Mesodermal cell (in vitro differentiated cells): ENCODE measurements at regions not wholly inside any gene's neighbourhood (a gene's known extent, or its start where the extent isn't known, plus 50 kb on each side); places are given as distances from the start of the nearest gene placed in this dataset.
A peak's percentile ranks its signal among the peaks of the same experiment; 100 is the strongest.
"Not testable (repeated sequence)": the region's sequence is repeated elsewhere in the genome, so short reads cannot be mapped to it uniquely, and the experiment has no call there.

ENCODE experiments used
- H3K27ac ChIP-seq: 2 replicates; pipeline ENCODE4 v1.7.0; 2013; ENCODE audit warnings: mild to moderate bottlenecking, low read depth, low read length, moderate library complexity; ENCODE audit not compliant: severe bottlenecking
- H3K36me3 ChIP-seq: 2 replicates; pipeline ENCODE4 v1.7.1; 2013; ENCODE audit warnings: mild to moderate bottlenecking, low read length, moderate library complexity; ENCODE audit not compliant: control insufficient read depth, insufficient read depth
- H3K4me1 ChIP-seq: one replicate; pipeline ENCODE4 v1.7.1; 2013; ENCODE audit warnings: mild to moderate bottlenecking, low read length; ENCODE audit not compliant: insufficient read depth, control insufficient read depth, poor library complexity, severe bottlenecking
- H3K4me3 ChIP-seq: 2 replicates; pipeline ENCODE4 v1.7.0; 2013; ENCODE audit warnings: low read length, control low read depth, mild to moderate bottlenecking; ENCODE audit not compliant: insufficient read depth, poor library complexity, severe bottlenecking; ENCODE audit errors: extremely low read depth
- H3K9me3 ChIP-seq: 2 replicates; pipeline ENCODE4 v1.7.1; 2013; ENCODE audit warnings: mild to moderate bottlenecking, low read length, moderate library complexity; ENCODE audit not compliant: control insufficient read depth
- WGBS, 2 experiments: methylation state at CpG; one replicate each; pipeline ENCODE4 v1.1.5; 2013; ENCODE audit warnings: missing lambda C conversion rate in 2 of 2; ENCODE audit not compliant: insufficient coverage in 2 of 2; 5-methylcytosine and 5-hydroxymethylcytosine counted together

GRCh38 chr10:101280511-101280910 lies 51.2 kb upstream of the LBX1 start:
- Histone ChIP-seq H3K4me1 (peaks cover 4% of the 10 kb centered on the region), H3K4me3 (no peak overlapping the region), H3K27ac (no peak overlapping the region), H3K9me3 (no peaks in the 10 kb centered on the region), H3K36me3 (no peaks in the 10 kb centered on the region)
- WGBS, 2 experiments, result no CpG with 5 or more reads among the region's 2 CpGs

GRCh38 chr10:101280921-101281320 lies 51.7 kb upstream of the LBX1 start:
- H3K27ac ChIP-seq, H3K4me3 ChIP-seq, H3K4me1 ChIP-seq, H3K36me3 ChIP-seq, H3K9me3 ChIP-seq: not testable (repeated sequence)
- WGBS, 2 experiments, result 60 to 92% methylated on average over 1 to 2 of the region's 3 CpGs

- Histone ChIP-seq H3K36me3 (no peaks in the 10 kb centered on the region), H3K27ac (no peak overlapping the region), H3K4me1 (peaks cover 4% of the 10 kb centered on the region)
These were observed 53.7 kb upstream of the LBX1 start for GRCh38 chr10:101282947-101283346.

GRCh38 chr10:101283762-101284100 lies 54.5 kb upstream of the LBX1 start:
- H3K4me3 ChIP-seq, result no peak overlapping the region
- WGBS, 2 experiments, result 0% methylated on average over 1 to 3 of the region's 3 CpGs
- H3K4me1 ChIP-seq, result peaks cover 4% of the 10 kb centered on the region

More at GRCh38 chr10:101282947-101283346, 53.7 kb upstream of the LBX1 start:
- no peaks in the 10 kb centered on the region for H3K9me3 ChIP-seq
- no peak overlapping the region for H3K4me3 ChIP-seq
- 0 to 10% methylated on average over 1 to 2 of the region's 2 CpGs for WGBS, 2 experiments

GRCh38 chr10:101284101-101284743 lies 55.0 kb upstream of the LBX1 start:
- Histone ChIP-seq H3K9me3 (no peaks in the 10 kb centered on the region), H3K4me3 (peak overlapping the region; percentile 16), H3K27ac (no peak overlapping the region), H3K36me3 (no peaks in the 10 kb centered on the region), H3K4me1 (peaks cover 4% of the 10 kb centered on the region)
- WGBS, 2 experiments, result 6 to 7% methylated on average over 34 to 54 of the region's 54 CpGs

More at GRCh38 chr10:101283762-101284100, 54.5 kb upstream of the LBX1 start:
- Histone ChIP-seq H3K27ac (no peak overlapping the region), H3K36me3 (no peaks in the 10 kb centered on the region), H3K9me3 (no peaks in the 10 kb centered on the region)

- no peaks in the 10 kb centered on the region for H3K36me3 ChIP-seq
- 33 to 38% methylated on average over 2 to 3 of the region's 7 CpGs for WGBS, 2 experiments
- H3K9me3 ChIP-seq, result no peaks in the 10 kb centered on the region
- no peak overlapping the region for H3K27ac ChIP-seq
- no peak overlapping the region for H3K4me3 ChIP-seq
- peaks cover 4% of the 10 kb centered on the region for H3K4me1 ChIP-seq
These were observed 55.6 kb upstream of the LBX1 start for GRCh38 chr10:101284744-101285463.

GRCh38 chr10:101285519-101286070 lies 56.3 kb upstream of the LBX1 start:
- Histone ChIP-seq H3K9me3 (no peaks in the 10 kb centered on the region), H3K36me3 (no peaks in the 10 kb centered on the region), H3K4me1 (peaks cover 4% of the 10 kb centered on the region), H3K4me3 (no peak overlapping the region), H3K27ac (no peak overlapping the region)
- 0 to 19% methylated on average over 1 to 7 of the region's 15 CpGs for WGBS, 2 experiments

- Histone ChIP-seq H3K4me1 (peaks cover 4% of the 10 kb centered on the region), H3K27ac (no peak overlapping the region), H3K4me3 (no peak overlapping the region), H3K36me3 (no peaks in the 10 kb centered on the region), H3K9me3 (no peaks in the 10 kb centered on the region)
- WGBS, 2 experiments, result 30 to 65% methylated on average over 3 to 9 of the region's 12 CpGs
These were observed 57.2 kb upstream of the LBX1 start for GRCh38 chr10:101286248-101287046.

GRCh38 chr10:101287183-101287996 lies 58.1 kb upstream of the LBX1 start:
- Histone ChIP-seq H3K27ac (no peak overlapping the region), H3K4me3 (no peak overlapping the region), H3K4me1 (peaks cover 4% of the 10 kb centered on the region), H3K9me3 (no peaks in the 10 kb centered on the region), H3K36me3 (no peaks in the 10 kb centered on the region)
- WGBS, 2 experiments, result 63 to 65% methylated on average over 14 to 17 of the region's 18 CpGs

GRCh38 chr10:101287997-101288635 lies 58.9 kb upstream of the LBX1 start:
- H3K4me1 ChIP-seq, result peaks cover 4% of the 10 kb centered on the region

More at GRCh38 chr10:101287997-101288635, 58.9 kb upstream of the LBX1 start:
- H3K4me3 ChIP-seq, result no peak overlapping the region
- H3K36me3 ChIP-seq, result no peaks in the 10 kb centered on the region
- H3K27ac ChIP-seq, result no peak overlapping the region
- WGBS, 2 experiments, result 25 to 28% methylated on average over 4 to 6 of the region's 6 CpGs
- no peaks in the 10 kb centered on the region for H3K9me3 ChIP-seq
